HEK293 (cell line): ENCODE measurements at regions not wholly inside any gene's neighbourhood (a gene's known extent, or its start where the extent isn't known, plus 50 kb on each side); places are given as distances from the start of the nearest gene placed in this dataset.
A peak's percentile ranks its signal among the peaks of the same experiment; 100 is the strongest.

ENCODE experiments used
- CTCF ChIA-PET: fragments of 350-600 bp; formaldehyde crosslinking; extraction: SDS; loops from one replicate; lab custom pipeline; 2021; ENCODE audit warnings: antibody characterized with exemption; lab: Yijun Ruan, JAX
- POLR2A ChIA-PET: fragments of 300-600 bp; formaldehyde crosslinking; extraction: SDS; loops from one replicate; lab custom pipeline; 2020; ENCODE audit warnings: antibody characterized with exemption, inconsistent platforms; lab: Yijun Ruan, JAX
- H3K27ac ChIP-seq: fragments of 200-500 bp; sonication (Bioruptor generic); 2 replicates; pipeline ENCODE4 v1.5.1; 2014; ENCODE audit warnings: low read depth, low read length, control low read depth, inconsistent platforms; ENCODE audit errors: extremely low read depth
- H3K36me3 ChIP-seq, 2 experiments: fragments of 200-500 bp in 1 of 2; sonication (Bioruptor generic) in 1 of 2; 1 replicate in 1 of 2; 2 replicates in 1 of 2; pipeline ENCODE4 v1.5.1; 2014 to 2017; ENCODE audit warnings: inconsistent platforms in 2 of 2, low read length in 2 of 2; ENCODE audit not compliant: control insufficient read depth in 2 of 2, insufficient read depth in 1 of 2
- H3K4me1 ChIP-seq: fragments of 200-500 bp; sonication (Bioruptor generic); 2 replicates; pipeline ENCODE4 v1.5.1; 2014; ENCODE audit warnings: mild to moderate bottlenecking, low read length, inconsistent platforms; ENCODE audit not compliant: control insufficient read depth, insufficient read depth
- H3K4me3 ChIP-seq: 2 replicates; pipeline ENCODE4 v1.5.1; 2011; ENCODE audit warnings: low read depth, mild to moderate bottlenecking, control low read depth, low read length, moderate library complexity
- H3K9me3 ChIP-seq: fragments of 200-500 bp; sonication (Bioruptor generic); 2 replicates; pipeline ENCODE4 v1.5.1; 2014; ENCODE audit warnings: low read depth, low read length, inconsistent platforms; ENCODE audit not compliant: control insufficient read depth, insufficient read depth
- BCL11B ChIP-seq: fragments of 450-650 bp; formaldehyde crosslinking; IDR thresholded peaks from 2 replicates; pipeline ENCODE4 v1.5.1; 2016; ENCODE audit warnings: low read depth, missing biosample characterization, missing genetic modification characterization
- FEZF1 ChIP-seq: fragments of 450-650 bp; formaldehyde crosslinking; IDR thresholded peaks from 2 replicates; pipeline ENCODE4 v1.5.1; 2016; ENCODE audit warnings: missing biosample characterization, missing genetic modification characterization
- GFI1B ChIP-seq: fragments of 450-650 bp; formaldehyde crosslinking; IDR thresholded peaks from 2 replicates; pipeline ENCODE4 v1.5.1; 2016; ENCODE audit warnings: missing biosample characterization, missing genetic modification characterization
- MZF1 ChIP-seq: fragments of 450-650 bp; formaldehyde crosslinking; IDR thresholded peaks from 2 replicates; pipeline ENCODE4 v1.5.1; 2017; ENCODE audit warnings: missing biosample characterization, missing genetic modification characterization, borderline replicate concordance
- REPIN1 ChIP-seq: fragments of 450-650 bp; formaldehyde crosslinking; IDR thresholded peaks from 2 replicates; pipeline ENCODE4 v1.5.1; 2017; ENCODE audit warnings: missing biosample characterization, missing genetic modification characterization, low read depth
- SP3 ChIP-seq: fragments of 450-650 bp; formaldehyde crosslinking; IDR thresholded peaks from 2 replicates; pipeline ENCODE4 v1.5.1; 2016; ENCODE audit warnings: missing biosample characterization, missing genetic modification characterization
- ZBTB17 ChIP-seq: fragments of 450-650 bp; formaldehyde crosslinking; IDR thresholded peaks from 2 replicates; pipeline ENCODE4 v1.5.1; 2016; ENCODE audit warnings: missing biosample characterization, missing genetic modification characterization
- ZNF146 ChIP-seq: fragments of 450-650 bp; formaldehyde crosslinking; IDR thresholded peaks from 2 replicates; pipeline ENCODE4 v1.5.1; 2016; ENCODE audit warnings: missing biosample characterization, missing genetic modification characterization
- ZNF202 ChIP-seq: fragments of 450-650 bp; formaldehyde crosslinking; IDR thresholded peaks from 2 replicates; pipeline ENCODE4 v1.5.1; 2016; ENCODE audit warnings: missing biosample characterization, missing genetic modification characterization, borderline replicate concordance
- ZNF26 ChIP-seq: fragments of 450-650 bp; formaldehyde crosslinking; IDR thresholded peaks from 2 replicates; pipeline ENCODE4 v1.5.1; 2016; ENCODE audit warnings: missing biosample characterization, missing genetic modification characterization
- ZNF302 ChIP-seq: fragments of 450-650 bp; formaldehyde crosslinking; IDR thresholded peaks from 2 replicates; pipeline ENCODE4 v1.5.1; 2016; ENCODE audit warnings: missing biosample characterization, missing genetic modification characterization, low read depth
- ZNF324 ChIP-seq: fragments of 450-650 bp; formaldehyde crosslinking; IDR thresholded peaks from 2 replicates; pipeline ENCODE4 v1.5.1; 2016; ENCODE audit warnings: missing biosample characterization, missing genetic modification characterization
- ZNF416 ChIP-seq: fragments of 450-650 bp; formaldehyde crosslinking; IDR thresholded peaks from 2 replicates; pipeline ENCODE4 v1.5.1; 2016; ENCODE audit warnings: missing biosample characterization, missing genetic modification characterization
- ZNF488 ChIP-seq: fragments of 450-650 bp; formaldehyde crosslinking; IDR thresholded peaks from 2 replicates; pipeline ENCODE4 v1.5.1; 2016; ENCODE audit warnings: missing biosample characterization, missing genetic modification characterization
- ZNF548 ChIP-seq: fragments of 450-650 bp; formaldehyde crosslinking; IDR thresholded peaks from 2 replicates; pipeline ENCODE4 v1.5.1; 2016; ENCODE audit warnings: missing biosample characterization, missing genetic modification characterization
- ZNF561 ChIP-seq: fragments of 450-650 bp; IDR thresholded peaks from 2 replicates; pipeline ENCODE4 v1.5.1; 2018; ENCODE audit warnings: missing biosample characterization, missing genetic modification characterization, borderline replicate concordance
- ZNF596 ChIP-seq: fragments of 450-650 bp; IDR thresholded peaks from 2 replicates; pipeline ENCODE4 v1.5.0; 2018; ENCODE audit warnings: missing biosample characterization, mild to moderate bottlenecking, missing genetic modification characterization, moderate library complexity
- ZNF610 ChIP-seq: fragments of 450-650 bp; formaldehyde crosslinking; IDR thresholded peaks from 2 replicates; pipeline ENCODE4 v1.5.1; 2016; ENCODE audit warnings: missing biosample characterization, missing genetic modification characterization, borderline replicate concordance
- ZNF645 ChIP-seq: fragments of 450-650 bp; formaldehyde crosslinking; IDR thresholded peaks from 2 replicates; pipeline ENCODE4; 2016; ENCODE audit warnings: missing biosample characterization, missing genetic modification characterization
- ZNF704 ChIP-seq: fragments of 450-650 bp; formaldehyde crosslinking; IDR thresholded peaks from 2 replicates; pipeline ENCODE4 v1.5.1; 2016; ENCODE audit warnings: missing biosample characterization, missing genetic modification characterization
- ZNF747 ChIP-seq: fragments of 450-650 bp; formaldehyde crosslinking; IDR thresholded peaks from 2 replicates; pipeline ENCODE4 v1.5.1; 2016; ENCODE audit warnings: missing biosample characterization, missing genetic modification characterization
- ZNF768 ChIP-seq: fragments of 450-650 bp; formaldehyde crosslinking; IDR thresholded peaks from 2 replicates; pipeline ENCODE4 v1.5.1; 2018; ENCODE audit warnings: missing biosample characterization, mild to moderate bottlenecking, missing genetic modification characterization
- ZNF785 ChIP-seq: fragments of 450-650 bp; formaldehyde crosslinking; IDR thresholded peaks from 2 replicates; pipeline ENCODE4 v1.5.1; 2016; ENCODE audit warnings: missing biosample characterization, missing genetic modification characterization

GRCh38 chr9:87378676-87379075, 119.0 kb upstream of the DAPK1 start (continued):
- TF ChIP-seq ZNF548 (no peak), ZNF488 (no peak), ZNF302 (tag by site-specific recombination) (no peak), ZNF416 (no peak), ZNF561 (no peak), ZNF146 (tag by site-specific recombination) (no peak), ZNF704 (no peak), ZNF768 (tag by site-specific recombination) (no peak), SP3 (tag by site-specific recombination) (no peak), FEZF1 (tag by site-specific recombination) (0 out of 2 replicates have a peak, but pooled peaks have one; percentile 18), ZNF324 (tag by site-specific recombination) (no peak), ZNF26 (tag by site-specific recombination) (no peak), REPIN1 (no peak), ZBTB17 (tag by site-specific recombination) (no peak), BCL11B (tag by site-specific recombination) (peak; percentile 39; the same call in 1 of the 2 replicates), ZNF785 (no peak), ZNF202 (tag by site-specific recombination) (no peak)

GRCh38 chr9:87379300-87379699, 118.4 kb upstream of the DAPK1 start:
- ChIA-PET CTCF (no interaction called here), POLR2A (interaction anchor here (0.5 kb wide), 1 partner anchor 81 kb away, joined by 4 read pairs; no protein-coding TSS in a partner anchor)
- Histone ChIP-seq H3K36me3 (no peaks in the 10 kb centered on the region), H3K4me1 (no peaks in the 10 kb centered on the region), H3K4me3 (no peak overlapping the region), H3K27ac (no peak overlapping the region), H3K9me3 (no peaks in the 10 kb centered on the region)
- TF ChIP-seq ZNF610 (tag by site-specific recombination) (no peak), ZNF645 (tag by site-specific recombination) (no peak), GFI1B (peak; percentile 80; the same call in 1 of the 2 replicates), MZF1 (tag by site-specific recombination) (no peak), ZNF747 (no peak), ZNF596 (tag by site-specific recombination) (peak; percentile 93)
